Mesendoderm (in vitro differentiated cells): ENCODE measurements at regions not wholly inside any gene's neighbourhood (a gene's known extent, or its start where the extent isn't known, plus 50 kb on each side); places are given as distances from the start of the nearest gene placed in this dataset. TPM values are rescaled to one million over a fixed set of nuclear protein-coding genes. Genes with fewer than 3 reads are reported as not detected.

Experiments used
- DNase-seq: peaks from one replicate; pipeline ENCODE4 v3.0.0; 2013
- H2AK5ac ChIP-seq: 2 replicates; pipeline ENCODE4 v1.6.1; 2013; ENCODE audit warnings: low read length, inconsistent platforms
- H2BK120ac ChIP-seq: 2 replicates; pipeline ENCODE4 v1.6.1; 2013; ENCODE audit warnings: low read depth, mild to moderate bottlenecking, low read length, moderate library complexity, mixed read lengths
- H2BK15ac ChIP-seq: replicated peaks from 2 replicates; pipeline ENCODE4 v1.6.1; 2013; ENCODE audit warnings: low read depth, mild to moderate bottlenecking, moderate library complexity
- H2BK5ac ChIP-seq: 2 replicates; pipeline ENCODE4 v1.6.1; 2013; ENCODE audit warnings: low read length, inconsistent platforms
- H3K18ac ChIP-seq: 2 replicates; pipeline ENCODE4 v1.6.1; 2013; ENCODE audit warnings: mild to moderate bottlenecking, low read length, mixed read lengths
- H3K23ac ChIP-seq: one replicate; pipeline ENCODE4 v1.6.1; 2013; ENCODE audit warnings: low read length
- H3K27ac ChIP-seq: 2 replicates; pipeline ENCODE4 v1.5.1; 2013; ENCODE audit warnings: low read depth, mild to moderate bottlenecking, inconsistent platforms, low read length, moderate library complexity
- H3K27me3 ChIP-seq: 2 replicates; pipeline ENCODE4 v1.6.1; 2013; ENCODE audit warnings: low read length, control low read depth, mild to moderate bottlenecking, inconsistent platforms; ENCODE audit not compliant: insufficient read depth, poor library complexity
- H3K36me3 ChIP-seq: 2 replicates; pipeline ENCODE4 v1.6.1; 2013; ENCODE audit warnings: low read length, inconsistent platforms; ENCODE audit not compliant: control insufficient read depth, insufficient read depth
- H3K4ac ChIP-seq: one replicate; pipeline ENCODE4 v1.6.1; 2013; ENCODE audit warnings: low read depth, mild to moderate bottlenecking, low read length, moderate library complexity
- H3K4me1 ChIP-seq: 2 replicates; pipeline ENCODE4 v1.6.1; 2013; ENCODE audit warnings: low read depth, low read length, inconsistent platforms; ENCODE audit not compliant: control insufficient read depth
- H3K4me2 ChIP-seq: 2 replicates; pipeline ENCODE4 v1.6.1; 2013; ENCODE audit warnings: low read length
- H3K4me3 ChIP-seq: 2 replicates; pipeline ENCODE4 v1.5.1; 2013; ENCODE audit warnings: mild to moderate bottlenecking, low read length
- H3K56ac ChIP-seq: one replicate; pipeline ENCODE4 v1.6.1; 2013; ENCODE audit warnings: low read length
- H3K79me1 ChIP-seq: 2 replicates; pipeline ENCODE4 v1.6.1; 2013; ENCODE audit warnings: low read length, inconsistent platforms
- H3K79me2 ChIP-seq: 2 replicates; pipeline ENCODE4 v1.6.1; 2013; ENCODE audit warnings: mild to moderate bottlenecking, low read length; ENCODE audit not compliant: control insufficient read depth, insufficient read depth
- H3K9ac ChIP-seq: 2 replicates; pipeline ENCODE4 v1.6.1; 2013; ENCODE audit warnings: low read length, inconsistent platforms
- H4K5ac ChIP-seq: one replicate; pipeline ENCODE4 v1.6.1; 2013; ENCODE audit warnings: low read length
- H4K8ac ChIP-seq: one replicate; pipeline ENCODE4 v1.6.1; 2013; ENCODE audit warnings: low read depth, mild to moderate bottlenecking, control low read depth, low read length, moderate library complexity
- WGBS: extraction: QIAGEN DNeasy Blood & Tissue Kit; methylation state at CpG from one replicate; pipeline ENCODE4 v1.1.7; 2013; ENCODE audit warnings: low lambda C conversion rate, missing lambda C conversion rate; ENCODE audit not compliant: insufficient coverage; ENCODE audit errors: extremely low coverage; 5-methylcytosine and 5-hydroxymethylcytosine counted together
- small RNA-seq: library from polyadenylated mRNA; stranded (forward); fragments of <200 nt; extraction: miRNeasy Mini kit (QIAGEN cat#:217004); gene quantifications from one replicate; pipeline ENCODE3, GENCODE V24; 2013; ENCODE audit not compliant: insufficient read depth

- no peak overlapping the region for H2BK15ac ChIP-seq
- no peak overlapping the region for H3K4me3 ChIP-seq
- no peaks in the 10 kb centered on the region for H3K4me1 ChIP-seq
- no peaks in the 10 kb centered on the region for H3K27me3 ChIP-seq
- H3K23ac ChIP-seq: no peak overlapping the region
- no peak overlapping the region for H4K5ac ChIP-seq
- no peak for DNase-seq
- H3K18ac ChIP-seq: no peak overlapping the region
- no peaks in the 10 kb centered on the region for H3K36me3 ChIP-seq
- H4K8ac ChIP-seq: no peak overlapping the region
- no peak overlapping the region for H3K56ac ChIP-seq
- no CpG with 5 or more reads among the region's 9 CpGs for WGBS
- no peak overlapping the region for H3K4me2 ChIP-seq
- no peak overlapping the region for H2BK5ac ChIP-seq
- no peaks in the 10 kb centered on the region for H3K79me1 ChIP-seq
- H3K4ac ChIP-seq: no peak overlapping the region
- H3K9ac ChIP-seq: no peak overlapping the region
- no peaks in the 10 kb centered on the region for H3K79me2 ChIP-seq
- no peak overlapping the region for H3K27ac ChIP-seq
- H2BK120ac ChIP-seq: no peak overlapping the region
- H2AK5ac ChIP-seq: no peak overlapping the region
These were observed 1187.1 kb downstream of the CDH9 start for GRCh38 chr5:25851301-25851700.

GRCh38 chr5:25850581-25850980 is 1187.8 kb downstream of the CDH9 start:
- Histone ChIP-seq H3K4ac (no peak overlapping the region), H3K9ac (no peak overlapping the region), H4K8ac (no peak overlapping the region), H3K27me3 (no peaks in the 10 kb centered on the region), H3K79me2 (no peaks in the 10 kb centered on the region), H3K23ac (no peak overlapping the region), H2BK15ac (no peak overlapping the region), H4K5ac (no peak overlapping the region), H3K4me1 (no peaks in the 10 kb centered on the region), H3K4me3 (no peak overlapping the region), H3K27ac (no peak overlapping the region), H3K56ac (no peak overlapping the region), H2BK5ac (no peak overlapping the region), H3K79me1 (no peaks in the 10 kb centered on the region), H3K18ac (no peak overlapping the region), H2BK120ac (no peak overlapping the region), H3K4me2 (no peak overlapping the region), H2AK5ac (no peak overlapping the region), H3K36me3 (no peaks in the 10 kb centered on the region)
- peak; percentile 57 for DNase-seq
- no CpG with 5 or more reads among the region's 5 CpGs for WGBS

- Histone ChIP-seq H4K5ac (no peak overlapping the region), H3K4me2 (no peak overlapping the region)
- no CpG with 5 or more reads among the region's 2 CpGs for WGBS
These were observed 1189.1 kb downstream of the CDH9 start for GRCh38 chr5:25849270-25849669.

GRCh38 chr5:25823330-25823873 is 1178.6 kb upstream of the CDH10 start:
- Histone ChIP-seq H2AK5ac (no peak overlapping the region), H2BK15ac (no peak overlapping the region), H3K4me3 (no peak overlapping the region), H3K18ac (no peak overlapping the region), H3K79me1 (no peaks in the 10 kb centered on the region), H2BK5ac (no peak overlapping the region), H4K5ac (no peak overlapping the region), H2BK120ac (no peak overlapping the region), H3K27me3 (no peaks in the 10 kb centered on the region), H3K4ac (no peak overlapping the region), H3K36me3 (no peaks in the 10 kb centered on the region), H3K23ac (no peak overlapping the region), H3K56ac (no peak overlapping the region), H4K8ac (no peak overlapping the region), H3K9ac (no peak overlapping the region), H3K4me1 (no peaks in the 10 kb centered on the region), H3K79me2 (no peaks in the 10 kb centered on the region), H3K4me2 (no peak overlapping the region), H3K27ac (no peak overlapping the region)
- peak; percentile 8 for DNase-seq
- WGBS: no CpG with 5 or more reads among the region's 22 CpGs

More at GRCh38 chr5:25849270-25849669, 1189.1 kb downstream of the CDH9 start:
- no peak overlapping the region for H3K9ac ChIP-seq
- no peaks in the 10 kb centered on the region for H3K79me1 ChIP-seq
- no peaks in the 10 kb centered on the region for H3K36me3 ChIP-seq
- no peak for DNase-seq
- no peak overlapping the region for H2AK5ac ChIP-seq
- no peak overlapping the region for H2BK120ac ChIP-seq
- no peak overlapping the region for H2BK15ac ChIP-seq
- H3K27ac ChIP-seq: no peak overlapping the region
- H3K27me3 ChIP-seq: no peaks in the 10 kb centered on the region
- no peak overlapping the region for H4K8ac ChIP-seq
- no peak overlapping the region for H3K56ac ChIP-seq
- no peak overlapping the region for H2BK5ac ChIP-seq
- H3K18ac ChIP-seq: no peak overlapping the region
- no peaks in the 10 kb centered on the region for H3K4me1 ChIP-seq
- no peaks in the 10 kb centered on the region for H3K79me2 ChIP-seq
- H3K4me3 ChIP-seq: no peak overlapping the region
- H3K23ac ChIP-seq: no peak overlapping the region
- no peak overlapping the region for H3K4ac ChIP-seq

Small RNAs in the stretch of these regions (small RNA-seq; reads per million reads assigned to genes)
- gene AC113347.2: not detected
- gene AC113347.3: not detected
- not detected for gene RNU4-43P
